GM21526 (cell line): ENCODE measurements at regions not wholly inside any gene's neighbourhood (a gene's known extent, or its start where the extent isn't known, plus 50 kb on each side); places are given as distances from the start of the nearest gene placed in this dataset.

Experiments
- ATAC-seq: cut with Tn5 transposase; IDR thresholded peaks from one replicate; pipeline ENCODE4 v1.9.1; 2021; ENCODE audit warnings: moderate library complexity; ENCODE audit not compliant: unreplicated experiment, low FRiP score

- no peak for ATAC-seq
These were observed 112.5 kb upstream of the RUNX3 start for GRCh38 chr1:25042331-25043227.

- ATAC-seq = no peak
These were observed 111.8 kb upstream of the RUNX3 start for GRCh38 chr1:25041916-25042315.

GRCh38 chr1:25040122-25040685 lies 110.1 kb upstream of the RUNX3 start:
- no peak for ATAC-seq

DNA sequence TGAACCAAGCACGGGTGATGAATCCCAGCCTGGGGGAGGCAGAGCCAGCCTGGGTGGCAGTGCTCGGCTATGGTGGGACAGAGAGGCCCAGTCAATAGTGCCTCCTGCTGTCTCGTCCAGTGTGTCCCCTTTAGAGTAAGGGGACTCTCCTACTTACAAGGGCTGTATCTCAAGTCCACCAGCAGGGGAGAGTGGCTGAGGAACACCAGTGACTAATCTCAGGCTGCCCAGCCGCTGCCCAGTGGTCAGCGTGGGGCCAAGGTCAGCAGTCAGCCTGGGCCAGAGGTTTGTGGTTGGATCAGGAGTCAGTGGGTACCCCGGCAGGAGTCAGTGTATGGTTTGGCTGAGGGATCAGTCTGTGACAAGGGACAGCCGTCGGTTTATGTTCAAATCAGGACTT lies 109.2 kb upstream of the RUNX3 start:
- ATAC-seq = no peak

DNA sequence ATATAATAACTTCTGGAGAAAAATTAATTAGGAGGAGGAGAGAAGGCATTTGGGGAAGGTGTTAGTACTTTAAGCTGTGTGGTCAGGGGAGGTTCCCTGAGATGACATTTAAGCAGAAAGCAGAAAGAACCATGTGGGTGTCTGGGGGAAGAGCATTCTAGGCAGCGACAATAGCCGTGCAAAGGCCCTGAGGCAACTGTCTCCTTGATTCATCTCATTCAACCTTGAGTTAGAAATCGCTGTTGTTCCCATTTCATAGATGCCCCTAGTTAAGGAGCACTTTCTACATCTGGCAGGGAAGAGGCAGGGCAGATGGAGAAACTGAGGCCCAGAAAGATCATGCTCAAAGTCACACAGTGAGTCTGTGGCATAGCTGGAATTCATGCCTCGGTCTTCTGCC lies 108.6 kb upstream of the RUNX3 start:
- no peak for ATAC-seq

GRCh38 chr1:25037174-25038074 lies 107.3 kb upstream of the RUNX3 start:
- no peak for ATAC-seq

DNA sequence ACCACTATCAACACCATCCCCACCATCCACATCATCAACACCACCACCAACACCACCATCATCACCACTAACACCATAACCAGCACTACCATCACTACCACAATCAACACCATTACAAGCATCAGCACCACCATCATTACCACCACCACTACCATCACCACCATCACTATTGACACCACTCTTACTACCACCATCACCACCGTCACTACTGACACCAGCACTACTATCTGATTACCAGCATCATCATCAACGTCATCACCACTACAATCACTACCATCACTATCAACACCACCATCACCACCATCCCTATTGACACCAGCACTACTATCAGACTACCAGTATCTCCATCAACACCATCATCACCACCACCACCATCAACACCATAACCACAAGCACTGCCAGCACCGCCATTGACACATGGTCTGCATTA lies 106.1 kb upstream of the RUNX3 start:
- no peak for ATAC-seq

- no peak for ATAC-seq
These were observed 105.5 kb upstream of the RUNX3 start for GRCh38 chr1:25035523-25036116.

GRCh38 chr1:25034736-25035522 lies 104.9 kb upstream of the RUNX3 start:
- no peak for ATAC-seq

- ATAC-seq = no peak
These were observed 104.0 kb upstream of the RUNX3 start for GRCh38 chr1:25033828-25034705.

DNA sequence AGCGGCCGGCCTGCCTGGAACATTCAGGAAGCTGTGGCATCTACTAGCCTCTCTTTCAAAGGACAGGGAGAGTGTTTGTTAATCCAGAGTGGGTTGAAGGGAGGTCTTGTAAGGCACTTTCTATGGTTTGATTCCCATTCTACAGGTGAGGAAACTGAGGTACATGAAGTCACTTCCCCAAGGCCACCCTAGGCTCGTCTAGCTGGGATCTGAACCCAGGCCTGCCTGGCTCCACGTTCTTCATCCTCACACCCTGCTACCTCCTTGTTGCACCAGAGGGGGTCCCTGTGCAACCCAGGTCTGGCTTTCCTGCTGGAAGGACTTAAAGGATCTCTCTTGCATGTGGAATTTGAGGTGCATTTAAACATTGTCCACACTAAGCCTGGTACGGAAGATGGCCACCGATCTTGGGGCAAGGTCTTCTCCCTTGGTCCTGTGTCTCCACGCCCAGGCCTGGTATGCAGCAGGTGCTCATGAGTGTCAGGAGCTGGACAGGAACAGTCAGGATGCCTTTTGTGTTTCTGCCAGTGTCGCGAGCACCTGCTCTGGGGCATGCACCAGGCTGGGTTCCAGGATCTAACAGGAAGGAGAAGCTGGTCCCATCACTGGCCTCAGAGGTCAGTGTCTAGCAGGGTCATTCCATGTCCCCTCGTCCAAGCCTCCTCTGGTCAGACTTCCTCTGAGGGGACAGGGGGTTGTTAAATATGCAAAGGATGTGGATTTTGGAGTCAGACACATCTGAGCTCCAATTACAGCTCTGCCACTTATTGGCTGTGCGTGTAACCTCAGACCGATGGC lies 103.2 kb upstream of the RUNX3 start:
- ATAC-seq = no peak

GRCh38 chr1:25031966-25032667 lies 102.0 kb upstream of the RUNX3 start:
- peak; percentile 45 for ATAC-seq

- ATAC-seq = peak; percentile 4
These were observed 101.5 kb upstream of the RUNX3 start for GRCh38 chr1:25031601-25031965.

GRCh38 chr1:25030674-25031589 lies 100.9 kb upstream of the RUNX3 start:
- peak; percentile 42 for ATAC-seq

- ATAC-seq = no peak
These were observed 99.9 kb upstream of the RUNX3 start for GRCh38 chr1:25030012-25030411.

GRCh38 chr1:25028907-25029599 lies 99.0 kb upstream of the RUNX3 start:
- ATAC-seq = no peak
